OCI-LY7 (cell line): ENCODE measurements at regions not wholly inside any gene's neighbourhood (a gene's known extent, or its start where the extent isn't known, plus 50 kb on each side); places are given as distances from the start of the nearest gene placed in this dataset.
A peak's percentile ranks its signal among the peaks of the same experiment; 100 is the strongest.

Source experiments
- BruUV-seq: library from RNA; stranded (reverse); fragments of 400-500 nt; replicated peaks from 2 replicates; lab custom pipeline; 2021; lab: Mats Ljungman, UMichigan
- CTCF ChIA-PET: fragments of 300-600 bp; sonication (Branson Sonifier 250); formaldehyde crosslinking; loops from one replicate; lab custom pipeline; 2022; ENCODE audit warnings: antibody characterized with exemption; ENCODE audit not compliant: unreplicated experiment; lab: Charles Lee
- POLR2A ChIA-PET: fragments of 300-600 bp; sonication (Branson Sonifier 250); formaldehyde crosslinking; loops from one replicate; lab custom pipeline; 2022; ENCODE audit warnings: antibody characterized with exemption; lab: Charles Lee
- DNase-seq: peaks from one replicate; pipeline ENCODE4 v3.0.0-alpha.2; 2015; ENCODE audit warnings: low spot score
- H2AFZ ChIP-seq: fragments of 200-600 bp; sonication (generic), shearing (Covaris generic); 2 replicates; pipeline ENCODE4 v1.6.1; 2014; ENCODE audit warnings: mild to moderate bottlenecking, antibody characterized with exemption, low read length, moderate library complexity
- H3K27ac ChIP-seq: fragments of 200-600 bp; sonication (generic); 2 replicates; pipeline ENCODE4 v1.5.1; 2014; ENCODE audit warnings: mixed run types, low read depth, mild to moderate bottlenecking, moderate library complexity, low read length, inconsistent platforms; ENCODE audit not compliant: poor library complexity, severe bottlenecking
- H3K36me3 ChIP-seq: fragments of 200-600 bp; sonication (generic); 2 replicates; pipeline ENCODE4 v1.6.1; 2014; ENCODE audit warnings: mild to moderate bottlenecking, antibody characterized with exemption, low read length, moderate library complexity, mixed read lengths; ENCODE audit not compliant: insufficient read depth
- H3K4me1 ChIP-seq: fragments of 200-600 bp; sonication (generic); 2 replicates; pipeline ENCODE4 v1.5.1; 2014; ENCODE audit warnings: mild to moderate bottlenecking, low read length; ENCODE audit not compliant: insufficient read depth, poor library complexity, severe bottlenecking
- H3K4me2 ChIP-seq: fragments of 200-600 bp; sonication (generic); 2 replicates; pipeline ENCODE4 v1.6.1; 2014; ENCODE audit warnings: mild to moderate bottlenecking, low read length
- H3K4me3 ChIP-seq: fragments of 200-600 bp; sonication (generic); 2 replicates; pipeline ENCODE4 v1.5.1; 2014; ENCODE audit warnings: mild to moderate bottlenecking, low read depth, low read length; ENCODE audit not compliant: poor library complexity, severe bottlenecking
- H3K79me2 ChIP-seq: fragments of 200-600 bp; sonication (generic); 2 replicates; pipeline ENCODE4 v1.6.1; 2016; ENCODE audit warnings: low read depth, mild to moderate bottlenecking, low read length, moderate library complexity, mixed read lengths; ENCODE audit not compliant: insufficient read depth
- H3K9me2 ChIP-seq: fragments of 200-600 bp; sonication (generic); 2 replicates; pipeline ENCODE4 v1.6.1; 2016; ENCODE audit warnings: mild to moderate bottlenecking, low read length, mixed read lengths; ENCODE audit not compliant: insufficient read depth
- H3K9me3 ChIP-seq: fragments of 200-600 bp; sonication (generic); 2 replicates; pipeline ENCODE4 v1.6.1; 2014; ENCODE audit warnings: mild to moderate bottlenecking, mixed run types, low read length, mixed read lengths
- H4K20me1 ChIP-seq: fragments of 200-600 bp; sonication (generic); 2 replicates; pipeline ENCODE4 v1.6.1; 2014; ENCODE audit warnings: mild to moderate bottlenecking, antibody characterized with exemption, low read length, moderate library complexity, mixed read lengths; ENCODE audit not compliant: insufficient read depth
- EZH2phosphoT487 ChIP-seq: fragments of 200-600 bp; sonication (generic); IDR thresholded peaks from 2 replicates; pipeline ENCODE4 v1.6.1; 2018; ENCODE audit warnings: low read depth, borderline replicate concordance, mild to moderate bottlenecking, mixed run types, antibody characterized with exemption, low read length, moderate library complexity, mixed read lengths
- intact Hi-C: fragments of 100-400 bp; cut with micrococcal nuclease; formaldehyde crosslinking; loops from one replicate; pipeline ENCODE4 v1.10.0; 2022; ENCODE audit not compliant: unreplicated experiment
- TF ChIP-seq, protein P1 (sequence below): fragments of 200-600 bp; sonication (generic); conservative IDR thresholded peaks from 2 replicates; pipeline ENCODE4 v1.5.1; 2014; ENCODE audit warnings: mild to moderate bottlenecking, antibody characterized with exemption, low read length, moderate library complexity, mixed read lengths

DNA sequence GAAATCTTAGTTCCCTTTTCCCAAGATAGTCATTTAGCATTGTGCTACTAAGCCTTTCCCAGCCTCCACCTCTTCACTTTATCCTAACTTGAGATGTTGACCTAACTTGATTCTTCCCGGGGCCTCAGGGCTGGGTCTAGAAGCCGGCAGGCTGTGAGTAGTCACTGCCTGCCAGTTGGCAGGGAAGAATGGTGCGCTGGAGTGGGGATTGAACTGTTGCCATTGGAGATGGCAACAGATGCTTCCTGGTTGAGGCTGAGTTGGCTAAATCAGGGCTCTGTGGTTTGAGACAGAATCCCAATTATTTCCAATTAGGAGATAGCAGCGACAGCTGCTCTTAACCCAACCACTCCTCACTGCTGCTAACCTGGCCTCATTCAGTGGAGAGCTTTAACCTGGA is 343.1 kb downstream of the BRINP1 start:
- BruUV-seq: no TSS peak
- POLR2A ChIA-PET: no interaction called here

DNA sequence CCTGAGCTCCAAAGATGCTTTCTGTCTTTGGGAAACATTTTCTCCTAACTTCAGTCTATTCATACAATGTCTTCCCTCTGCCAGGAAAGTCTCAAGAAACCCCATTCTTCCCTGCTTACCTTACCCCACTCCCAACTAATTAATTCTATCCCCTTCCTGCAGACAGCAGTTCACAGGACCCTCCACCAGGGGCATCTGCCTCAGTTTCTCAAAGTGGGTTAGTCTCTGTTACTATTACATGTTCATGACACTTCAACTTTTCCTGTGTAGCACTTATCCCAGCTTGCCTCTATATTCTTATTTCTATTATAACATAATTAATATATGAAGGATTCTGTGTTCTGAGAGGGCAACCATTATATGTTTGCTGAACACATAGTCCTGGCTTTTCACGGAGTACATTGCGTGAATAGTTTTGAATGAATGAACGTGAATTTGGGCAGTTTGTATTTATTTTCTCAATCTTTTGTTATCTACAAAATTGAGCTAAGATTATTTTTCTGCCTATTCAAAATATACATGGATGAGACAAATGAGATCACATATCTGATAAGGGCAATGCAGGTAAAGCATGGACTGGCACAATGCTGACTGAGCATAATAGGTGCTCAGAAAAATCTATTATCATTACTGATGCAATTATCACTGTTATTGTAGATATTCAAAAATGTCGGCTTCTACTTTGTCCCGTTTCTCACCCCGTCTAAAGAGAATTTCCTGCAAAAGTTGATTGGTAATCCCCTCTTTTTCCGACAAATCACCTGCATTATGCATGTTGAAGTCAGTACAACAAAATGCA is 341.1 kb downstream of the BRINP1 start:
- no TSS peak for BruUV-seq
- no peaks in the 10 kb centered on the region for H4K20me1 ChIP-seq
- H3K27ac ChIP-seq: no peak overlapping the region
- no peaks in the 10 kb centered on the region for H3K9me2 ChIP-seq
- DNase-seq: no peak
- H3K4me2 ChIP-seq: no peak overlapping the region
- no peak overlapping the region for H3K4me3 ChIP-seq
- intact Hi-C loops: no loop called here
- no peaks in the 10 kb centered on the region for H3K79me2 ChIP-seq
- H2AFZ ChIP-seq: no peak overlapping the region
- H3K4me1 ChIP-seq: no peaks in the 10 kb centered on the region
- TF ChIP-seq, protein P1, sequence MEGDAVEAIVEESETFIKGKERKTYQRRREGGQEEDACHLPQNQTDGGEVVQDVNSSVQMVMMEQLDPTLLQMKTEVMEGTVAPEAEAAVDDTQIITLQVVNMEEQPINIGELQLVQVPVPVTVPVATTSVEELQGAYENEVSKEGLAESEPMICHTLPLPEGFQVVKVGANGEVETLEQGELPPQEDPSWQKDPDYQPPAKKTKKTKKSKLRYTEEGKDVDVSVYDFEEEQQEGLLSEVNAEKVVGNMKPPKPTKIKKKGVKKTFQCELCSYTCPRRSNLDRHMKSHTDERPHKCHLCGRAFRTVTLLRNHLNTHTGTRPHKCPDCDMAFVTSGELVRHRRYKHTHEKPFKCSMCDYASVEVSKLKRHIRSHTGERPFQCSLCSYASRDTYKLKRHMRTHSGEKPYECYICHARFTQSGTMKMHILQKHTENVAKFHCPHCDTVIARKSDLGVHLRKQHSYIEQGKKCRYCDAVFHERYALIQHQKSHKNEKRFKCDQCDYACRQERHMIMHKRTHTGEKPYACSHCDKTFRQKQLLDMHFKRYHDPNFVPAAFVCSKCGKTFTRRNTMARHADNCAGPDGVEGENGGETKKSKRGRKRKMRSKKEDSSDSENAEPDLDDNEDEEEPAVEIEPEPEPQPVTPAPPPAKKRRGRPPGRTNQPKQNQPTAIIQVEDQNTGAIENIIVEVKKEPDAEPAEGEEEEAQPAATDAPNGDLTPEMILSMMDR: peak; percentile 51
- no peak for TF ChIP-seq EZH2phosphoT487
- ChIA-PET CTCF (no interaction called here), POLR2A (no interaction called here)
- no peaks in the 10 kb centered on the region for H3K36me3 ChIP-seq
- H3K9me3 ChIP-seq: no peaks in the 10 kb centered on the region

More for the DNA sequence above, 343.1 kb downstream of the BRINP1 start:
- CTCF ChIA-PET: no interaction called here
- no peaks in the 10 kb centered on the region for H3K4me1 ChIP-seq
- H3K9me2 ChIP-seq: no peaks in the 10 kb centered on the region
- intact Hi-C loops: no loop called here
- no peaks in the 10 kb centered on the region for H3K36me3 ChIP-seq
- H2AFZ ChIP-seq: no peak overlapping the region
- H4K20me1 ChIP-seq: no peaks in the 10 kb centered on the region
- DNase-seq: no peak
- no peak overlapping the region for H3K4me3 ChIP-seq
- no peak overlapping the region for H3K27ac ChIP-seq
- H3K9me3 ChIP-seq: no peaks in the 10 kb centered on the region
- no peak overlapping the region for H3K4me2 ChIP-seq
- H3K79me2 ChIP-seq: no peaks in the 10 kb centered on the region
- TF ChIP-seq, protein P1: no peak
- no peak for TF ChIP-seq EZH2phosphoT487

DNA sequence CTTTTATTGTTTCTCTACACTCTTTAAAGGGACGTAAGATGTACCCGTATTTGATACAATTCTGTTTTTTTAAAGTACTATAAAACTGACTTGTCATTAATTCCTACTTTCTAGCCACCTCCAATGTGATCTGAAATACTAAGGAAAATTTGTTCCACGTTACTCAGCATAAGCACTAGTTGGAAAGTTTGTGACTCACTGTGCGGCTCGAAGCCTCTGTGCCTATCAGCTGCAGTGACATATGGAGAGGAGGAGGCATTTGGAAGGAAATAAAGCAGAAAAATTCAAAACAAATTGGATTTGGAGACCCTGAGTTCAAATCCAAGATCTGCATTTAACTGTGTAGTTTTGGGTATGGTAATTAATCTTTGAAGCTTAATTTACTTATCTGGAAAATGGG is 339.3 kb downstream of the BRINP1 start:
- BruUV-seq: no TSS peak
- Histone ChIP-seq H3K4me2 (no peak overlapping the region), H3K4me3 (no peak overlapping the region), H3K27ac (no peak overlapping the region), H3K9me3 (no peaks in the 10 kb centered on the region), H3K36me3 (no peaks in the 10 kb centered on the region), H3K79me2 (no peaks in the 10 kb centered on the region), H4K20me1 (no peaks in the 10 kb centered on the region), H2AFZ (no peak overlapping the region), H3K9me2 (no peaks in the 10 kb centered on the region), H3K4me1 (no peaks in the 10 kb centered on the region)
- DNase-seq: no peak
- POLR2A ChIA-PET: no interaction called here
- intact Hi-C loops: no loop called here
- no peak for TF ChIP-seq EZH2phosphoT487
- TF ChIP-seq, protein P1: no peak
- CTCF ChIA-PET: no interaction called here
